Urothelium cell line (cell line): ENCODE measurements at regions not wholly inside any gene's neighbourhood (a gene's known extent, or its start where the extent isn't known, plus 50 kb on each side); places are given as distances from the start of the nearest gene placed in this dataset.

ENCODE experiments used
- DNase-seq: peaks from one replicate; pipeline ENCODE4 v3.0.0; 2011; ENCODE audit warnings: low spot score, mixed read lengths
- FAIRE-seq: peaks from 2 replicates; lab custom pipeline; 2011; peaks lifted over from hg19 to GRCh38; lab: Jason Lieb, UNC

GRCh38 chr18:6521803-6522418 lies 107.2 kb upstream of the L3MBTL4 start:
- peak; percentile 74 for FAIRE-seq

GRCh38 chr18:6525604-6526003 lies 110.9 kb upstream of the L3MBTL4 start:
- FAIRE-seq = no peak
- DNase-seq = no peak

More at GRCh38 chr18:6521803-6522418, 107.2 kb upstream of the L3MBTL4 start:
- DNase-seq = peak; percentile 73

GRCh38 chr18:6537475-6537874 lies 122.8 kb upstream of the L3MBTL4 start:
- no peak for FAIRE-seq
- DNase-seq = no peak

GRCh38 chr18:6541131-6541679 lies 126.5 kb upstream of the L3MBTL4 start:
- DNase-seq (peak; percentile 72), FAIRE-seq (peak; percentile 35)

GRCh38 chr18:6542296-6542695 lies 127.6 kb upstream of the L3MBTL4 start:
- FAIRE-seq (no peak), DNase-seq (no peak)

GRCh38 chr18:6543330-6543908 lies 128.7 kb upstream of the L3MBTL4 start:
- FAIRE-seq = peak; percentile 79
- peak; percentile 65 for DNase-seq

GRCh38 chr18:6546229-6546628 lies 131.5 kb upstream of the L3MBTL4 start:
- FAIRE-seq = peak; percentile 86
- no peak for DNase-seq

- DNase-seq (no peak), FAIRE-seq (peak; percentile 74)
These were observed 132.8 kb upstream of the L3MBTL4 start for GRCh38 chr18:6547476-6547875.

GRCh38 chr18:6553234-6553900 lies 138.7 kb upstream of the L3MBTL4 start:
- no peak for FAIRE-seq

GRCh38 chr18:6557057-6557769 lies 142.5 kb upstream of the L3MBTL4 start:
- FAIRE-seq = no peak

More at GRCh38 chr18:6553234-6553900, 138.7 kb upstream of the L3MBTL4 start:
- no peak for DNase-seq

GRCh38 chr18:6557770-6558248 lies 143.1 kb upstream of the L3MBTL4 start:
- peak; percentile 93 for FAIRE-seq
- no peak for DNase-seq

More at GRCh38 chr18:6557057-6557769, 142.5 kb upstream of the L3MBTL4 start:
- no peak for DNase-seq

GRCh38 chr18:6558446-6559156 lies 143.9 kb upstream of the L3MBTL4 start:
- peak; percentile 52 for FAIRE-seq
- DNase-seq = no peak

- no peak for DNase-seq
- FAIRE-seq = no peak
These were observed 144.6 kb upstream of the L3MBTL4 start for GRCh38 chr18:6559296-6559695.

- no peak for FAIRE-seq
- no peak for DNase-seq
These were observed 146.3 kb upstream of the L3MBTL4 start for GRCh38 chr18:6561016-6561415.

GRCh38 chr18:6561420-6561861 lies 146.7 kb upstream of the L3MBTL4 start:
- peak; percentile 75 for DNase-seq

GRCh38 chr18:6561862-6562291 lies 147.2 kb upstream of the L3MBTL4 start:
- DNase-seq = no peak
- FAIRE-seq = no peak

More at GRCh38 chr18:6561420-6561861, 146.7 kb upstream of the L3MBTL4 start:
- FAIRE-seq = peak; percentile 92

GRCh38 chr18:6563896-6564295 lies 149.2 kb upstream of the L3MBTL4 start:
- DNase-seq (no peak), FAIRE-seq (no peak)

GRCh38 chr18:6564950-6565814 lies 150.5 kb upstream of the L3MBTL4 start:
- FAIRE-seq = peak; percentile 91

GRCh38 chr18:6565815-6566081 lies 151.0 kb upstream of the L3MBTL4 start:
- peak; percentile 95 for FAIRE-seq

More at GRCh38 chr18:6564950-6565814, 150.5 kb upstream of the L3MBTL4 start:
- DNase-seq = no peak

More at GRCh38 chr18:6565815-6566081, 151.0 kb upstream of the L3MBTL4 start:
- no peak for DNase-seq
